Esophagus muscularis mucosa (tissue), 4 donors: ENCODE measurements at regions not wholly inside any gene's neighbourhood (a gene's known extent, or its start where the extent isn't known, plus 50 kb on each side); places are given as distances from the start of the nearest gene placed in this dataset.
A peak's percentile ranks its signal among the peaks of the same experiment; 100 is the strongest.

ENCODE experiments used
- DNase-seq: peaks from one replicate; pipeline ENCODE4 v3.0.0-alpha.2; 2017; ENCODE audit errors: extremely low spot score
- H3K27ac ChIP-seq, 4 donors: fragments of 200-600 bp; sonication (generic); replicated peaks in 1 of 4; 1 replicate in 3 of 4; 2 replicates in 1 of 4; pipeline ENCODE4 v1.5.1; 2016 to 2019; ENCODE audit warnings: mild to moderate bottlenecking in 1 of 4
- H3K27me3 ChIP-seq, 4 donors: fragments of 200-600 bp; sonication (generic); one replicate each; pipeline versions ENCODE4 v1.5.1 to v1.6.0; 2016 to 2019
- H3K36me3 ChIP-seq, 4 donors: fragments of 200-600 bp; sonication (generic); one replicate each; pipeline ENCODE4 v1.5.1; 2016 to 2019
- H3K4me1 ChIP-seq, 4 donors: fragments of 200-600 bp; sonication (generic); one replicate each; pipeline ENCODE4 v1.5.1; 2016 to 2019
- H3K4me3 ChIP-seq, 4 donors: fragments of 200-600 bp; sonication (generic); 1 replicate in 2 of 4; 2 replicates in 2 of 4; pipeline ENCODE4 v1.5.1; 2016 to 2019; ENCODE audit warnings: mild to moderate bottlenecking in 4 of 4, moderate library complexity in 1 of 4
- H3K9me3 ChIP-seq, 4 donors: fragments of 200-600 bp; sonication (generic); 1 replicate in 3 of 4; 2 replicates in 1 of 4; pipeline ENCODE4 v1.5.1; 2016 to 2019
- CTCF ChIP-seq, 3 experiments: fragments of 200-600 bp in 2 of 3; fragments of 450-650 bp in 1 of 3; sonication (generic) in 2 of 3; IDR thresholded peaks; one replicate each; pipeline ENCODE4 v1.5.1; 2017 to 2019; ENCODE audit warnings: antibody characterized with exemption in 3 of 3, mild to moderate bottlenecking in 2 of 3, moderate library complexity in 1 of 3
- EP300 ChIP-seq: sonication (generic); formaldehyde crosslinking; IDR thresholded peaks from one replicate; pipeline ENCODE4 v1.6.1; 2017; ENCODE audit warnings: antibody characterized with exemption
- POLR2A ChIP-seq: fragments of 450-650 bp; IDR thresholded peaks from one replicate; pipeline ENCODE4 v1.6.1; 2017; ENCODE audit warnings: antibody characterized with exemption, moderate library complexity, mild to moderate bottlenecking, low read depth
- POLR2AphosphoS5 ChIP-seq, 2 donors: sonication (generic); formaldehyde crosslinking; IDR thresholded peaks; one replicate each; pipeline ENCODE4 v1.6.1; 2017; ENCODE audit warnings: antibody characterized with exemption in 2 of 2
- WGBS: methylation state at CpG from one replicate; pipeline ENCODE4 v1.1.5; 2018; 5-methylcytosine and 5-hydroxymethylcytosine counted together
- intact Hi-C: fragments of 100-400 bp; cut with DNase I; formaldehyde crosslinking; loops from one replicate; pipeline ENCODE4 v1.15.1; 2023

GRCh38 chr11:27203077-27203647, 159.9 kb downstream of the CCDC34 start:
- intact Hi-C loops = no loop called here
- TF ChIP-seq EP300 = no peak
- TF ChIP-seq POLR2A = no peak
- no peak for TF ChIP-seq CTCF (IDR thresholded peaks at IDR 0.05)
- no peak for TF ChIP-seq POLR2AphosphoS5 (IDR thresholded peaks at IDR 0.05)
- Histone ChIP-seq H3K27ac (no peak overlapping the region), H3K9me3 (no peaks in the 10 kb centered on the region), H3K4me1 (peaks cover 13 to 16% (median 15%) of the 10 kb centered on the region in 4 donors), H3K4me3 (no peak overlapping the region), H3K36me3 (no peaks in the 10 kb centered on the region), H3K27me3 (no peaks in the 10 kb centered on the region)
- 93% methylated on average over 3 of the region's 5 CpGs for WGBS
- no peak for DNase-seq

GRCh38 chr11:27201454-27202302, 161.1 kb downstream of the BBOX1 start:
- H3K4me1 ChIP-seq = peaks cover 13 to 16% (median 15%) of the 10 kb centered on the region in 4 donors
- H3K27ac ChIP-seq = peak overlapping the region in 1 of 4 donors; percentile 47
- H3K9me3 ChIP-seq = no peaks in the 10 kb centered on the region
- H3K27me3 ChIP-seq = no peaks in the 10 kb centered on the region
- no peaks in the 10 kb centered on the region for H3K36me3 ChIP-seq
- TF ChIP-seq EP300 = no peak
- no peak for DNase-seq
- intact Hi-C loops = no loop called here
- no peak overlapping the region for H3K4me3 ChIP-seq
- 24% methylated on average over 10 of the region's 10 CpGs for WGBS

- WGBS = 100% methylated on average over 1 of the region's 1 CpG
- H3K27ac ChIP-seq = no peak overlapping the region
- H3K36me3 ChIP-seq = no peaks in the 10 kb centered on the region
- H3K9me3 ChIP-seq = no peaks in the 10 kb centered on the region
- H3K4me3 ChIP-seq = no peak overlapping the region
- DNase-seq = no peak
- H3K27me3 ChIP-seq = no peaks in the 10 kb centered on the region
- TF ChIP-seq CTCF (IDR thresholded peaks at IDR 0.05) (no peak), POLR2AphosphoS5 (IDR thresholded peaks at IDR 0.05) (no peak), POLR2A (no peak), EP300 (no peak)
- intact Hi-C loops = no loop called here
- peaks cover 13 to 16% (median 15%) of the 10 kb centered on the region in 4 donors for H3K4me1 ChIP-seq
Measured at GRCh38 chr11:27200779-27201453, 160.3 kb downstream of the BBOX1 start.

- intact Hi-C loops = no loop called here
- Histone ChIP-seq H3K4me1 (peaks cover 2 to 3% (median 2%) of the 10 kb centered on the region in 4 donors), H3K4me3 (no peak overlapping the region), H3K27ac (no peak overlapping the region), H3K9me3 (no peaks in the 10 kb centered on the region), H3K36me3 (no peaks in the 10 kb centered on the region), H3K27me3 (no peaks in the 10 kb centered on the region)
- no peak for TF ChIP-seq EP300
- no peak for DNase-seq
- 74% methylated on average over 6 of the region's 6 CpGs for WGBS
Measured at GRCh38 chr11:27196203-27196897, 155.7 kb downstream of the BBOX1 start.

GRCh38 chr11:27195837-27196202, 155.2 kb downstream of the BBOX1 start:
- TF ChIP-seq POLR2AphosphoS5 (IDR thresholded peaks at IDR 0.05) = no peak
- no peak for TF ChIP-seq POLR2A
- TF ChIP-seq CTCF (IDR thresholded peaks at IDR 0.05) = no peak
- TF ChIP-seq EP300 = no peak
- intact Hi-C loops = no loop called here

More at GRCh38 chr11:27195837-27196202, 155.2 kb downstream of the BBOX1 start:
- H3K27ac ChIP-seq = no peak overlapping the region
- no peak for DNase-seq
- H3K4me3 ChIP-seq = no peak overlapping the region
- no peaks in the 10 kb centered on the region for H3K4me1 ChIP-seq
- H3K9me3 ChIP-seq = no peaks in the 10 kb centered on the region
- H3K27me3 ChIP-seq = no peaks in the 10 kb centered on the region
- no peaks in the 10 kb centered on the region for H3K36me3 ChIP-seq
